Lung (tissue), 11 donors: ENCODE measurements at regions not wholly inside any gene's neighbourhood (a gene's known extent, or its start where the extent isn't known, plus 50 kb on each side); places are given as distances from the start of the nearest gene placed in this dataset.

Source experiments
- ATAC-seq: fragments of 200-7000 bp; cut with Tn5 transposase; one replicate; pipeline ENCODE4 v1.9.1; 2020; ENCODE audit warnings: moderate number of reproducible peaks; ENCODE audit not compliant: insufficient read depth, low FRiP score
- DNase-seq, 3 donors: peaks; one replicate each; pipeline ENCODE4 v3.0.0-alpha.2; 2013 to 2017
- H3K27ac ChIP-seq, 2 donors: one replicate each; pipeline ENCODE4 v1.5.1; 2013; ENCODE audit warnings: mild to moderate bottlenecking in 2 of 2, moderate library complexity in 2 of 2, control low read depth in 1 of 2, inconsistent platforms in 1 of 2, low read depth in 1 of 2, low read length in 1 of 2
- H3K27me3 ChIP-seq, 3 donors: one replicate each; pipeline ENCODE4 v1.5.1; 2013; ENCODE audit warnings: low read length in 2 of 3; ENCODE audit not compliant: control insufficient read depth in 3 of 3, insufficient read depth in 3 of 3
- H3K36me3 ChIP-seq, 4 donors: one replicate each; pipeline ENCODE4 v1.5.1; 2013; ENCODE audit warnings: low read length in 4 of 4, mild to moderate bottlenecking in 1 of 4, moderate library complexity in 1 of 4; ENCODE audit not compliant: control insufficient read depth in 4 of 4, insufficient read depth in 4 of 4
- H3K4me1 ChIP-seq, 5 donors: one replicate each; pipeline ENCODE4 v1.5.1; 2013; ENCODE audit warnings: low read length in 5 of 5, mild to moderate bottlenecking in 2 of 5, moderate library complexity in 1 of 5; ENCODE audit not compliant: control insufficient read depth in 5 of 5, insufficient read depth in 5 of 5
- H3K4me3 ChIP-seq: one replicate; pipeline ENCODE4 v1.5.1; 2013; ENCODE audit warnings: mild to moderate bottlenecking, control low read depth, moderate library complexity
- H3K9ac ChIP-seq, 2 donors: one replicate each; pipeline ENCODE4 v1.5.1; 2013; ENCODE audit warnings: low read length in 2 of 2, control low read depth in 1 of 2; ENCODE audit not compliant: insufficient read depth in 1 of 2
- H3K9me3 ChIP-seq, 4 donors: one replicate each; pipeline ENCODE4 v1.5.1; 2013; ENCODE audit warnings: low read length in 3 of 4, mild to moderate bottlenecking in 1 of 4, moderate library complexity in 1 of 4; ENCODE audit not compliant: control insufficient read depth in 4 of 4, insufficient read depth in 3 of 4
- WGBS, 2 donors: extraction: QIAGEN DNeasy Blood & Tissue Kit; methylation state at CpG; one replicate each; pipeline ENCODE4 v1.1.7; 2013; 5-methylcytosine and 5-hydroxymethylcytosine counted together
- TF ChIP-seq, protein P1 (sequence below): IDR thresholded peaks from 2 replicates; pipeline ENCODE4 v1.5.1; 2012; ENCODE audit warnings: mild to moderate bottlenecking; ENCODE audit errors: control extremely low read depth, extremely low read depth
- donor health status: control.
- donor health status: control.
- donor health status: Bipolar disorder and iron deficiency.
- donor health status: healthy.
- donor health status: DM: yes; HTN: yes; CAD: no.

DNA sequence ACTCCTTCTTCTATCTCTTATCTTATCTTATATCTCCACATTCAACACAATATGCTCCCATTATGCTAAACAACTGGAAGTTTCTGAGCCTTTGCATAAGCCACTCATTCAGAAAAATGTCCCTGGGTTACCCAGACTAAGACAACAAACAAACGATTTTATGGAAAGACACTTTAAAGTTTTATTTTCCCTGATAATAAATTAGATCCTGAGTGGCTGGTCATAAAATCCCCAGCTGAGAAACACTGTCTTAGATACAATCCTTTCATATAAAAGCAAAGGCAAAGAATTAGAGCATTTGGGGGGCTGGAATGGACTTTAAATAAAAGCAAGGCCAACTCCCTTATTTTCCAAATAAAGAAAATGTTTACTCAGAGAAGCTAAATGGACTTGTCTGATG, 322.3 kb downstream of the GBE1 start:
- Histone ChIP-seq H3K27me3 (peaks cover 0 to 2% (median 0%) of the 10 kb centered on the region in 3 donors), H3K9ac (no peak overlapping the region), H3K36me3 (no peaks in the 10 kb centered on the region), H3K9me3 (peaks cover 0 to 2% (median 0%) of the 10 kb centered on the region in 4 donors), H3K27ac (no peak overlapping the region), H3K4me3 (no peak overlapping the region), H3K4me1 (peaks cover 0 to 3% (median 0%) of the 10 kb centered on the region in 5 donors)
- DNase-seq (no peak), ATAC-seq (no peak)
- TF ChIP-seq, protein P1, sequence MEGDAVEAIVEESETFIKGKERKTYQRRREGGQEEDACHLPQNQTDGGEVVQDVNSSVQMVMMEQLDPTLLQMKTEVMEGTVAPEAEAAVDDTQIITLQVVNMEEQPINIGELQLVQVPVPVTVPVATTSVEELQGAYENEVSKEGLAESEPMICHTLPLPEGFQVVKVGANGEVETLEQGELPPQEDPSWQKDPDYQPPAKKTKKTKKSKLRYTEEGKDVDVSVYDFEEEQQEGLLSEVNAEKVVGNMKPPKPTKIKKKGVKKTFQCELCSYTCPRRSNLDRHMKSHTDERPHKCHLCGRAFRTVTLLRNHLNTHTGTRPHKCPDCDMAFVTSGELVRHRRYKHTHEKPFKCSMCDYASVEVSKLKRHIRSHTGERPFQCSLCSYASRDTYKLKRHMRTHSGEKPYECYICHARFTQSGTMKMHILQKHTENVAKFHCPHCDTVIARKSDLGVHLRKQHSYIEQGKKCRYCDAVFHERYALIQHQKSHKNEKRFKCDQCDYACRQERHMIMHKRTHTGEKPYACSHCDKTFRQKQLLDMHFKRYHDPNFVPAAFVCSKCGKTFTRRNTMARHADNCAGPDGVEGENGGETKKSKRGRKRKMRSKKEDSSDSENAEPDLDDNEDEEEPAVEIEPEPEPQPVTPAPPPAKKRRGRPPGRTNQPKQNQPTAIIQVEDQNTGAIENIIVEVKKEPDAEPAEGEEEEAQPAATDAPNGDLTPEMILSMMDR: no peak
- WGBS, 2 donors: 38 to 63% methylated on average over 1 of the region's 1 CpG

DNA sequence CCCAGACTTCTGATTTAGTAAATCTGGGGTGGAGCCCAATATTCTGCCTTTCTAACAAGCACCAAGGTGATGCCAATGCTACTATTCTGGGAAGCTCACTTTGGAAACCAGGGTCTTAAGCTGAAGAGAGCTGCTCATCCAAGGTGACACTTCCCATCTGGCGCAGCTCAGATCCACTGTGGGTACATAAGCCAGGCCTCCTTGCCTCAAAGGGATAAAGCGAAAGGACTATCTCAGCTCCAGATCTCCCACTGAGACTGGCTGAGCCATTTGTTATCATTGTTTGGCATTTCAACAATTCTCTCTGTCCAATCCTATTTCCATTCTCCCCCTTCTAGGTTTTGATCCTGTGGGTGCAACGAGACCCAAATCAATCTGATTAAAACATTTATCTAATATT, 323.8 kb downstream of the GBE1 start:
- H3K4me1 ChIP-seq: peaks cover 0 to 3% (median 0%) of the 10 kb centered on the region in 5 donors
- H3K27me3 ChIP-seq: peaks cover 0 to 2% (median 0%) of the 10 kb centered on the region in 3 donors
- 76 to 84% methylated on average over 3 of the region's 3 CpGs for WGBS, 2 donors
- H3K4me3 ChIP-seq: no peak overlapping the region
- ATAC-seq: no peak
- TF ChIP-seq, protein P1: no peak
- no peak overlapping the region for H3K27ac ChIP-seq
- peaks cover 0 to 2% (median 0%) of the 10 kb centered on the region in 4 donors for H3K9me3 ChIP-seq
- DNase-seq: no peak
- no peak overlapping the region for H3K9ac ChIP-seq
- H3K36me3 ChIP-seq: no peaks in the 10 kb centered on the region

DNA sequence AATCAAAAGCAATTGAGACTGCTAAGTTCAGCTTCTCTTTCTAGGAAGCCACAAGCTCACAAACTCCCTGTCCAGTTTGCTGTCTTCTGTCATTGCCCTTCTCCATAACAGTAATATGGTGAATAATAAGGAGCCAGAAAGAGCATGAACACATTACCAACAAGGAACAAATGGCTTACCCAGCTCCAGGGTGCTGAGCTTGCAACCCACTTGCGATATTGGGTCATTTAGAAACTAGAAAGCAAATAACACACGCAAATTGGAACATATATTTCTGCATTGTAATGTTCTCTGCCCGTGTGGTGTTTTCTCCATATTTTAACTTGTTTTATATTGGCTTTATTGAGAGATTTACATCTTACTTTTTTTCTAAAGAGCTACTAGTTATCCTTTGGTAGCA, 325.3 kb downstream of the GBE1 start:
- DNase-seq (no peak), ATAC-seq (no peak)
- Histone ChIP-seq H3K27ac (no peak overlapping the region), H3K9me3 (peaks cover 0 to under 1% (median 0%) of the 10 kb centered on the region in 4 donors), H3K4me3 (no peak overlapping the region), H3K9ac (no peak overlapping the region), H3K4me1 (peaks cover 0 to 3% (median 0%) of the 10 kb centered on the region in 5 donors), H3K27me3 (peaks cover 0 to 2% (median 0%) of the 10 kb centered on the region in 3 donors), H3K36me3 (no peaks in the 10 kb centered on the region)
- 95 to 97% methylated on average over 3 of the region's 3 CpGs for WGBS, 2 donors
- TF ChIP-seq, protein P1: no peak

DNA sequence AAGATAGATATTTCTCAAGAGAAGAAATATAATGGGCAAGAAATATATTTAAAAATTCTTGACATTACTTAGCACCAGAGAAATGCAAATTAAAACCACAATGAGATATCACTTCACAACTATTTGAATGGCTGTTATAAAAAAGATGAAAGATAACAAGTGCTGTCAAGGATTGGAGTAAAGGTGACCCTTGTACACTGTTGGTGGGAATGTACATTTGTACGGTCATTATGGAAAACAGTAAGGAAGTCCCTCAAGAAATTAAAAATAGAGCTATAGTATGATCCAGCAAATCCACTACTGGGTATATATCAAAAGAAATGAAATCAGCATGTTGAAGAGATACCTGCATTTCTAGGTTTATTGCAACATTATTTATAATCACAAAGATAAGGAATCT, 326.4 kb downstream of the GBE1 start:
- Histone ChIP-seq H3K27ac (no peak overlapping the region), H3K9me3 (no peaks in the 10 kb centered on the region), H3K36me3 (no peaks in the 10 kb centered on the region), H3K4me3 (no peak overlapping the region), H3K4me1 (peaks cover 0 to 3% (median 0%) of the 10 kb centered on the region in 5 donors), H3K9ac (no peak overlapping the region), H3K27me3 (peaks cover 0 to 2% (median 0%) of the 10 kb centered on the region in 3 donors)
- WGBS, 2 donors: 83 to 84% methylated on average over 1 of the region's 1 CpG
- no peak for ATAC-seq
- TF ChIP-seq, protein P1: no peak
- no peak for DNase-seq
